Neuronal stem cell (in vitro differentiated cells): ENCODE measurements at regions not wholly inside any gene's neighbourhood (a gene's known extent, or its start where the extent isn't known, plus 50 kb on each side); places are given as distances from the start of the nearest gene placed in this dataset.

Experiments used
- DNase-seq: peaks from one replicate; pipeline ENCODE4 v3.0.0-alpha.2; 2013; ENCODE audit warnings: low spot score
- H2AFZ ChIP-seq: one replicate; pipeline ENCODE4 v1.6.1; 2013; ENCODE audit warnings: mild to moderate bottlenecking, low read length, inconsistent platforms
- H2AK5ac ChIP-seq: 2 replicates; pipeline ENCODE4 v1.6.1; 2013; ENCODE audit warnings: low read depth, mild to moderate bottlenecking, inconsistent platforms, low read length, moderate library complexity, mixed read lengths
- H2BK120ac ChIP-seq: 2 replicates; pipeline ENCODE4 v1.6.1; 2013; ENCODE audit warnings: low read depth, mild to moderate bottlenecking, inconsistent platforms, low read length, moderate library complexity, mixed read lengths
- H2BK12ac ChIP-seq: one replicate; pipeline ENCODE4 v1.6.1; 2013; ENCODE audit warnings: low read length, inconsistent platforms
- H2BK15ac ChIP-seq: 2 replicates; pipeline ENCODE4 v1.6.1; 2013; ENCODE audit warnings: mild to moderate bottlenecking, low read length, inconsistent platforms, mixed read lengths
- H2BK5ac ChIP-seq: one replicate; pipeline ENCODE4 v1.6.1; 2013; ENCODE audit warnings: inconsistent platforms, mild to moderate bottlenecking, low read length, moderate library complexity
- H3K14ac ChIP-seq: one replicate; pipeline ENCODE4 v1.6.1; 2013; ENCODE audit warnings: low read length, inconsistent platforms
- H3K18ac ChIP-seq: 2 replicates; pipeline ENCODE4 v1.6.1; 2013; ENCODE audit warnings: low read length, inconsistent platforms
- H3K23ac ChIP-seq: 2 replicates; pipeline ENCODE4 v1.6.1; 2013; ENCODE audit warnings: low read depth, mild to moderate bottlenecking, mixed read lengths, low read length, inconsistent platforms; ENCODE audit not compliant: poor library complexity
- H3K27ac ChIP-seq: replicated peaks from 3 replicates; pipeline ENCODE4 v1.5.1; 2013; ENCODE audit warnings: low read length, inconsistent platforms
- H3K27me3 ChIP-seq, 3 experiments: 2 replicates each; pipeline ENCODE4 v1.6.1; 2013; ENCODE audit warnings: low read length in 3 of 3, mild to moderate bottlenecking in 2 of 3, inconsistent platforms in 1 of 3, low read depth in 1 of 3, mixed read lengths in 1 of 3, moderate library complexity in 1 of 3; ENCODE audit not compliant: control insufficient read depth in 3 of 3, insufficient read depth in 3 of 3
- H3K36me3 ChIP-seq, 2 donors: replicated peaks in 1 of 2; 2 replicates each; pipeline ENCODE4 v1.6.1; 2013; ENCODE audit warnings: low read length in 2 of 2; ENCODE audit not compliant: control insufficient read depth in 2 of 2, insufficient read depth in 2 of 2
- H3K4ac ChIP-seq: 2 replicates; pipeline ENCODE4 v1.6.1; 2013; ENCODE audit warnings: inconsistent platforms, mild to moderate bottlenecking, low read length, moderate library complexity
- H3K4me1 ChIP-seq, 2 donors: 1 replicate in 1 of 2; 2 replicates in 1 of 2; pipeline ENCODE4 v1.6.1; 2013; ENCODE audit warnings: low read length in 2 of 2, low read depth in 1 of 2; ENCODE audit not compliant: control insufficient read depth in 2 of 2, insufficient read depth in 1 of 2
- H3K4me2 ChIP-seq: one replicate; pipeline ENCODE4 v1.6.1; 2013; ENCODE audit warnings: mild to moderate bottlenecking, low read length, inconsistent platforms; ENCODE audit not compliant: insufficient read depth, poor library complexity, severe bottlenecking
- H3K4me3 ChIP-seq, 2 donors: 2 replicates each; pipeline ENCODE4 v1.5.1; 2013; ENCODE audit warnings: low read length in 2 of 2, mild to moderate bottlenecking in 2 of 2, inconsistent platforms in 1 of 2, moderate library complexity in 1 of 2
- H3K79me1 ChIP-seq: one replicate; pipeline ENCODE4 v1.6.1; 2013; ENCODE audit warnings: low read depth, mild to moderate bottlenecking, inconsistent platforms, low read length, moderate library complexity
- H3K9ac ChIP-seq: one replicate; pipeline ENCODE4 v1.6.1; 2013; ENCODE audit warnings: mild to moderate bottlenecking, low read depth, low read length, inconsistent platforms; ENCODE audit not compliant: poor library complexity
- H3K9me3 ChIP-seq, 2 donors: replicated peaks in 1 of 2; 2 replicates each; pipeline versions ENCODE3 to v1.6.1; 2013; ENCODE audit warnings: low read length in 2 of 2, mild to moderate bottlenecking in 2 of 2, inconsistent platforms in 1 of 2, low read depth in 1 of 2, mixed read lengths in 1 of 2, moderate library complexity in 1 of 2; ENCODE audit not compliant: control insufficient read depth in 2 of 2, insufficient read depth in 1 of 2
- H4K8ac ChIP-seq: one replicate; pipeline ENCODE4 v1.6.1; 2013; ENCODE audit warnings: low read depth, mild to moderate bottlenecking, inconsistent platforms, low read length, moderate library complexity
- H4K91ac ChIP-seq: one replicate; pipeline ENCODE4 v1.6.1; 2013; ENCODE audit warnings: low read length, low read depth, mild to moderate bottlenecking, inconsistent platforms; ENCODE audit not compliant: poor library complexity
- WGBS, 2 donors: extraction: QIAGEN DNeasy Blood & Tissue Kit; methylation state at CpG; one replicate each; pipeline ENCODE4 v1.1.7; 2013; ENCODE audit warnings: missing lambda C conversion rate in 2 of 2, mixed read lengths in 1 of 2; ENCODE audit not compliant: insufficient read length in 2 of 2, insufficient replicate concordance in 1 of 2; ENCODE audit errors: extremely low coverage in 2 of 2; 5-methylcytosine and 5-hydroxymethylcytosine counted together

- Histone ChIP-seq H3K14ac (no peak overlapping the region), H3K4ac (no peak overlapping the region), H3K27me3 (peaks cover 0 to 7% (median 0%) of the 10 kb centered on the region in 3 experiments), H2BK12ac (no peak overlapping the region), H2BK15ac (no peak overlapping the region), H2BK120ac (no peak overlapping the region), H3K9ac (no peak overlapping the region), H4K8ac (no peak overlapping the region), H3K9me3 (peaks cover 0 to 6% of the 10 kb centered on the region in 2 donors), H3K27ac (no peak overlapping the region), H3K4me2 (no peak overlapping the region), H3K36me3 (no peaks in the 10 kb centered on the region), H3K4me3 (no peak overlapping the region), H3K23ac (no peak overlapping the region), H3K18ac (no peak overlapping the region), H4K91ac (no peak overlapping the region), H2AFZ (no peak overlapping the region), H3K4me1 (no peaks in the 10 kb centered on the region), H3K79me1 (no peaks in the 10 kb centered on the region), H2AK5ac (no peak overlapping the region), H2BK5ac (no peak overlapping the region)
- no CpG with 5 or more reads among the region's 2 CpGs for WGBS, 2 donors
- no peak for DNase-seq
These were observed 204.6 kb downstream of the RND3 start for GRCh38 chr2:150282771-150283371.

GRCh38 chr2:150282357-150282756, 205.1 kb downstream of the RND3 start:
- Histone ChIP-seq H2BK12ac (no peak overlapping the region), H4K91ac (no peak overlapping the region), H3K27me3 (peaks cover 0 to 7% (median 0%) of the 10 kb centered on the region in 3 experiments), H3K18ac (no peak overlapping the region), H3K79me1 (no peaks in the 10 kb centered on the region), H3K4me2 (no peak overlapping the region), H2AFZ (no peak overlapping the region), H4K8ac (no peak overlapping the region), H2AK5ac (no peak overlapping the region), H3K4me1 (no peaks in the 10 kb centered on the region), H3K9me3 (peaks cover 0 to 10% of the 10 kb centered on the region in 2 donors), H3K36me3 (no peaks in the 10 kb centered on the region), H3K4ac (no peak overlapping the region), H3K14ac (no peak overlapping the region), H2BK5ac (no peak overlapping the region), H2BK120ac (no peak overlapping the region), H3K23ac (no peak overlapping the region), H2BK15ac (no peak overlapping the region), H3K9ac (no peak overlapping the region), H3K27ac (no peak overlapping the region), H3K4me3 (no peak overlapping the region)
- WGBS, 2 donors, result no CpG with 5 or more reads among the region's 4 CpGs
- DNase-seq, result no peak

- WGBS, 2 donors, result no CpG with 5 or more reads among the region's 1 CpG
- no peak overlapping the region for H2BK120ac ChIP-seq
- H3K14ac ChIP-seq, result no peak overlapping the region
- no peak overlapping the region for H3K27ac ChIP-seq
- H3K4me3 ChIP-seq, result no peak overlapping the region
- no peak overlapping the region for H3K4me2 ChIP-seq
- H4K91ac ChIP-seq, result no peak overlapping the region
- no peak overlapping the region for H2AK5ac ChIP-seq
- no peak overlapping the region for H3K9ac ChIP-seq
- peaks cover 7 to 27% of the 10 kb centered on the region in 2 donors for H3K9me3 ChIP-seq
- no peak overlapping the region for H4K8ac ChIP-seq
- no peaks in the 10 kb centered on the region for H3K4me1 ChIP-seq
- H3K4ac ChIP-seq, result no peak overlapping the region
- no peak overlapping the region for H2AFZ ChIP-seq
- H3K23ac ChIP-seq, result no peak overlapping the region
- no peaks in the 10 kb centered on the region for H3K36me3 ChIP-seq
- H2BK12ac ChIP-seq, result no peak overlapping the region
- no peaks in the 10 kb centered on the region for H3K79me1 ChIP-seq
- no peak overlapping the region for H2BK15ac ChIP-seq
- no peak overlapping the region for H2BK5ac ChIP-seq
- peaks cover 0 to 10% (median 0%) of the 10 kb centered on the region in 3 experiments for H3K27me3 ChIP-seq
- H3K18ac ChIP-seq, result no peak overlapping the region
- no peak for DNase-seq
These were observed 207.2 kb downstream of the RND3 start for GRCh38 chr2:150280231-150280630.

- peaks cover 7 to 32% of the 10 kb centered on the region in 2 donors for H3K9me3 ChIP-seq
- H2BK15ac ChIP-seq, result no peak overlapping the region
- H3K4me2 ChIP-seq, result no peak overlapping the region
- no peak overlapping the region for H3K27ac ChIP-seq
- H3K27me3 ChIP-seq, result peaks cover 0 to 14% (median 0%) of the 10 kb centered on the region in 3 experiments
- H3K9ac ChIP-seq, result no peak overlapping the region
- no peak overlapping the region for H2AFZ ChIP-seq
- H2BK5ac ChIP-seq, result no peak overlapping the region
- no CpG with 5 or more reads among the region's 1 CpG for WGBS, 2 donors
- H3K4ac ChIP-seq, result no peak overlapping the region
- no peak overlapping the region for H2BK12ac ChIP-seq
- H3K79me1 ChIP-seq, result no peaks in the 10 kb centered on the region
- no peak overlapping the region for H3K4me3 ChIP-seq
- H4K91ac ChIP-seq, result no peak overlapping the region
- H3K4me1 ChIP-seq, result no peaks in the 10 kb centered on the region
- no peak for DNase-seq
- no peak overlapping the region for H3K14ac ChIP-seq
- H2BK120ac ChIP-seq, result no peak overlapping the region
- H3K18ac ChIP-seq, result no peak overlapping the region
- H3K23ac ChIP-seq, result no peak overlapping the region
- no peaks in the 10 kb centered on the region for H3K36me3 ChIP-seq
- H4K8ac ChIP-seq, result no peak overlapping the region
- no peak overlapping the region for H2AK5ac ChIP-seq
These were observed 207.8 kb downstream of the RND3 start for GRCh38 chr2:150279686-150280085.
